Activated T-helper 1 cell treated with anti-CD3 and anti-CD28 coated beads, Interleukin-12 subunit alpha, Interleukin-12 subunit beta, Interleukin-2, Interleukin-4 antibody, amounts not matched to agents 30 ng/mL and 10 ng/mL and 1 ng/mL, durations not matched to agents 14 hours and 24 hours and 36 hours (primary cell): ENCODE measurements at regions not wholly inside any gene's neighbourhood (a gene's known extent, or its start where the extent isn't known, plus 50 kb on each side); places are given as distances from the start of the nearest gene placed in this dataset.
"Not testable (repeated sequence)": the region's sequence is repeated elsewhere in the genome, so short reads cannot be mapped to it uniquely, and the experiment has no call there.

Source experiments
- DNase-seq: peaks from one replicate; pipeline ENCODE4 v3.0.0; 2021; ENCODE audit warnings: low spot score
- H3K27ac Mint-ChIP-seq: one replicate; pipeline ENCODE4 v1.8.0; 2021; ENCODE audit warnings: mild to moderate bottlenecking, mixed read lengths
- H3K27me3 Mint-ChIP-seq: one replicate; pipeline ENCODE4 v1.8.0; 2022; ENCODE audit warnings: mild to moderate bottlenecking, moderate library complexity, mixed read lengths; ENCODE audit not compliant: insufficient read depth
- H3K36me3 Mint-ChIP-seq: one replicate; pipeline ENCODE4 v1.8.0; 2021; ENCODE audit warnings: low read depth, mixed read lengths
- H3K4me1 Mint-ChIP-seq: one replicate; pipeline ENCODE4 v1.8.0; 2021; ENCODE audit warnings: low read depth, mixed read lengths
- H3K4me3 Mint-ChIP-seq: one replicate; pipeline ENCODE4 v1.8.0; 2021; ENCODE audit warnings: mild to moderate bottlenecking, moderate library complexity, mixed read lengths
- H3K9me3 Mint-ChIP-seq: one replicate; pipeline ENCODE4 v1.8.0; 2021; ENCODE audit warnings: mixed read lengths
- intact Hi-C: fragments of 100-400 bp; cut with micrococcal nuclease; formaldehyde crosslinking; loops from one replicate; pipeline ENCODE4 v1.15.1; 2024

GRCh38 chr11:112343368-112344039, 82.8 kb upstream of the PLET1 start:
- no peak overlapping the region for H3K27ac Mint-ChIP-seq
- intact Hi-C loops: no loop called here
- H3K4me1 Mint-ChIP-seq: peaks cover 2% of the 10 kb centered on the region
- H3K9me3 Mint-ChIP-seq: no peaks in the 10 kb centered on the region
- H3K4me3 Mint-ChIP-seq: no peak overlapping the region
- H3K27me3 Mint-ChIP-seq: no peaks in the 10 kb centered on the region
- H3K36me3 Mint-ChIP-seq: no peaks in the 10 kb centered on the region
- no peak for DNase-seq

DNA sequence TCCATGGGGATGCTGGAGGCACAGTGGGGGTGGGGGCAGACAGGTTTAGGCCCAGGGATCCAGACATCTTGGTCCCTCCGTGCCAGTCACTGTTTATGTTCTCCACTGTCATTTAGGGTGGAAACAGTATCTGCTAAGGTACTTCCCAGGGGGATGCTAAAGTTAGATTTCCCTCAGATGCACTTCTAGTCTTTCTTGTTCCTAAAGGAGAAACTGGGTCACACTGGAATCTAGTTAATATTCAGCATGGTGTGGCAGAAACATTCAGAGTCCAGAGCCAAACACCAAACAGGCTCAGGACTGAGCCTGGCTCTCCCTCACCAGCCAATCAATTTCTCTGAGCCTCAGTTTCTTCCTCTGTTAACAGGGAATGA, 83.4 kb upstream of the PLET1 start:
- Mint-ChIP-seq H3K9me3 (no peaks in the 10 kb centered on the region), H3K27me3 (no peaks in the 10 kb centered on the region), H3K4me1 (peaks cover 4% of the 10 kb centered on the region), H3K4me3 (no peak overlapping the region), H3K36me3 (no peaks in the 10 kb centered on the region), H3K27ac (no peak overlapping the region)
- no peak for DNase-seq
- intact Hi-C loops: no loop called here

GRCh38 chr11:112345166-112345565, 84.5 kb upstream of the PLET1 start:
- no peak overlapping the region for H3K4me3 Mint-ChIP-seq
- no peaks in the 10 kb centered on the region for H3K36me3 Mint-ChIP-seq
- H3K4me1 Mint-ChIP-seq: peaks cover 4% of the 10 kb centered on the region
- no peak overlapping the region for H3K27ac Mint-ChIP-seq
- H3K9me3 Mint-ChIP-seq: no peaks in the 10 kb centered on the region
- H3K27me3 Mint-ChIP-seq: no peaks in the 10 kb centered on the region
- intact Hi-C loops: no loop called here
- DNase-seq: no peak

GRCh38 chr11:112345706-112346105, 85.0 kb upstream of the PLET1 start:
- Mint-ChIP-seq H3K4me1 (peaks cover 4% of the 10 kb centered on the region), H3K4me3 (no peak overlapping the region), H3K9me3 (no peaks in the 10 kb centered on the region), H3K36me3 (no peaks in the 10 kb centered on the region), H3K27me3 (no peaks in the 10 kb centered on the region), H3K27ac (no peak overlapping the region)
- DNase-seq: no peak
- intact Hi-C loops: no loop called here

GRCh38 chr11:112346586-112346985, 85.9 kb upstream of the PLET1 start:
- Mint-ChIP-seq H3K27ac (no peak overlapping the region), H3K36me3 (no peaks in the 10 kb centered on the region), H3K4me3 (no peak overlapping the region), H3K27me3 (no peaks in the 10 kb centered on the region), H3K9me3 (no peaks in the 10 kb centered on the region), H3K4me1 (peaks cover 4% of the 10 kb centered on the region)
- intact Hi-C loops: no loop called here
- DNase-seq: no peak

GRCh38 chr11:112348480-112349029, 87.9 kb upstream of the PLET1 start:
- Mint-ChIP-seq H3K36me3 (no peaks in the 10 kb centered on the region), H3K27me3 (no peaks in the 10 kb centered on the region), H3K4me3 (no peak overlapping the region), H3K9me3 (no peaks in the 10 kb centered on the region), H3K27ac (no peak overlapping the region), H3K4me1 (peaks cover 4% of the 10 kb centered on the region)
- no peak for DNase-seq
- intact Hi-C loops: no loop called here

DNA sequence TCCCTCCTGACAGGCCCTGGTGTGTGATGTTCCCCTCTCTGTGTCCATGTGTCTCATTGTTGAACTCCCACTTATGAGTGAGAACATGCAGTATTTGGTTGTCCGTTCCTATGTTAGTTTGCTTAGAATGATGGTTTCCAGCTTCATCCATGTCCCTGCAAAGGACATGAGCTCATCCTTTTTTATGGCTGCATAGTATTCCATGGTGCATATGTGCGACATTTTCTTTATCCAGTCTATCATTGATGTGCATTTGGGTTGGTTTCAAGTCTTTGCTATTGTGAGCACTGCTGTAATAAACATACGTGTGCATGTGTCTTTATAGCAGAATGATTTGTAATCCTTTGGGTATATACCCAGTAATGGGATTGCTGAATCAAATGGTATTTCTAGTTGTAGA, 90.8 kb upstream of the PLET1 start:
- DNase-seq, H3K9me3 Mint-ChIP-seq, H3K36me3 Mint-ChIP-seq, intact Hi-C loops, H3K27me3 Mint-ChIP-seq, H3K27ac Mint-ChIP-seq, H3K4me1 Mint-ChIP-seq, H3K4me3 Mint-ChIP-seq: not testable (repeated sequence)

GRCh38 chr11:112352907-112353306, 92.2 kb upstream of the PLET1 start:
- H3K9me3 Mint-ChIP-seq: no peaks in the 10 kb centered on the region
- peaks cover 4% of the 10 kb centered on the region for H3K4me1 Mint-ChIP-seq
- intact Hi-C loops: no loop called here
- no peak overlapping the region for H3K4me3 Mint-ChIP-seq
- no peaks in the 10 kb centered on the region for H3K36me3 Mint-ChIP-seq
- no peaks in the 10 kb centered on the region for H3K27me3 Mint-ChIP-seq
- H3K27ac Mint-ChIP-seq: no peak overlapping the region
- DNase-seq: no peak

- intact Hi-C loops: no loop called here
Measured at GRCh38 chr11:112354364-112354763, 93.7 kb upstream of the PLET1 start.

DNA sequence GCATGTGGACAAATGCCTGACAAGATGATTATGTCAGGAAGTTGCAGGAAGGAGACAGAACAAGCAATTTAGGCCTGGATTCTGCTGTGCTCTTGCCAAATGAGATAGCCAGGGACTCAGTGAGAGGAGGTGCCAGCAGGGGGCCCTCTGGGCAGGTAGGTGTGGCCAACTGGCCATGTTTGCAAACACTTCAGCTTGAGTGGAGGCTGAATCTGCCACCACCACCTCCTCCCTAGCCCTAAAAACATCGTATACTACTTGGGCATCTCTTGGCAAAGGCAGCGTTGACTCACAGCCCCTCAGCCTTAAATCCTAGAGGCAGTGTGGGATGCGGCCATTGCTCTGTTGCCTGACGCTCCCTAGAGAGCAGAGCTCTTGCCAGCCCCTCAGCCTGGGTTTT, 95.1 kb upstream of the PLET1 start:
- Mint-ChIP-seq H3K27me3 (no peaks in the 10 kb centered on the region), H3K27ac (no peak overlapping the region), H3K9me3 (no peaks in the 10 kb centered on the region), H3K4me3 (no peak overlapping the region), H3K4me1 (no peaks in the 10 kb centered on the region), H3K36me3 (no peaks in the 10 kb centered on the region)
- intact Hi-C loops: no loop called here
- DNase-seq: no peak

More at GRCh38 chr11:112354364-112354763, 93.7 kb upstream of the PLET1 start:
- H3K4me3 Mint-ChIP-seq: no peak overlapping the region
- H3K9me3 Mint-ChIP-seq: no peaks in the 10 kb centered on the region
- DNase-seq: no peak
- H3K27me3 Mint-ChIP-seq: no peaks in the 10 kb centered on the region
- no peak overlapping the region for H3K27ac Mint-ChIP-seq
- H3K4me1 Mint-ChIP-seq: no peaks in the 10 kb centered on the region
- H3K36me3 Mint-ChIP-seq: no peaks in the 10 kb centered on the region

DNA sequence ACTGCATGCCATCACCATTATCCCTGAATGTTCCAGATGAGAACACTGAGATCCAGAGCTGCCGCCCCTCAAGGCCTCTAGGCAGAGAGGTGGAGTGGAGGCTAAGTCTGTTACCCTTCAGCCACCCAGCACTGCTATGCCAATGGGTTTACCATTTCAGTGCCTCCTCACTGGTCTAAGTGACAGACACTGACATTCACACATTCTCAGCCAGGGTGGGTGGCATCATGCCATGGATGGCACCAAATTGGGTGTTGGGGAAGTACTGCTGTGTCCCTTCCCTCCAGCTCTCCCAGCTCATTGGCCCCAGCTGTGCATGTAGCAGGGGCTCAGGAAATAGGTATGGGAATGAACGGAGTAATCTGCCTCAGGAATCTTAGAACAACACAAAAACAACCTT, 96.8 kb upstream of the PLET1 start:
- Mint-ChIP-seq H3K4me3 (no peak overlapping the region), H3K27me3 (peaks cover 3% of the 10 kb centered on the region), H3K36me3 (no peaks in the 10 kb centered on the region), H3K4me1 (no peaks in the 10 kb centered on the region), H3K27ac (no peak overlapping the region), H3K9me3 (no peaks in the 10 kb centered on the region)
- intact Hi-C loops: no loop called here
- DNase-seq: no peak

GRCh38 chr11:112361396-112361795, 100.7 kb upstream of the PLET1 start:
- intact Hi-C loops: no loop called here
- Mint-ChIP-seq H3K27ac (no peak overlapping the region), H3K27me3 (peaks cover 3% of the 10 kb centered on the region), H3K9me3 (no peaks in the 10 kb centered on the region), H3K36me3 (no peaks in the 10 kb centered on the region), H3K4me1 (no peaks in the 10 kb centered on the region), H3K4me3 (no peak overlapping the region)
- DNase-seq: no peak

DNA sequence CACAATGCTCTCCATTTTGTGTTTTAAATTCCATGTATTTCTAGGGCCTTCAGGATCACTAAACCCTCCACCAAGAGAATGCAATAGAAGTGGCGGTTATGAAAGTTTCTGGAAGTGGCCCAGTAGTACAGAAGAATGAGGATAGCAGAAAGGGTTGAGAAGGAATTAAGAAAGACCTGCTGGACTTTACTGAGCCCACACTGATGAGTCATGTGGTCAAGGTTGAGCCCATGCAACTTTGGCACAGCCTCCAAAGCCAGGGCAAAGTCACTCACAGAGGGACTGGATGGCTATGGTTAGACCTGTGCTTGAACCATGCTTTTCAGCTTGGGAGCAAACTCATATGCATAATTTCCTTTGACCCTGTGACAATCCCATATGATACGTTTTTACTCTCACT, 102.9 kb upstream of the PLET1 start:
- DNase-seq: no peak
- Mint-ChIP-seq H3K27ac (no peak overlapping the region), H3K36me3 (no peaks in the 10 kb centered on the region), H3K4me3 (no peak overlapping the region), H3K27me3 (peaks cover 3% of the 10 kb centered on the region), H3K4me1 (no peaks in the 10 kb centered on the region), H3K9me3 (no peaks in the 10 kb centered on the region)
- intact Hi-C loops: no loop called here

DNA sequence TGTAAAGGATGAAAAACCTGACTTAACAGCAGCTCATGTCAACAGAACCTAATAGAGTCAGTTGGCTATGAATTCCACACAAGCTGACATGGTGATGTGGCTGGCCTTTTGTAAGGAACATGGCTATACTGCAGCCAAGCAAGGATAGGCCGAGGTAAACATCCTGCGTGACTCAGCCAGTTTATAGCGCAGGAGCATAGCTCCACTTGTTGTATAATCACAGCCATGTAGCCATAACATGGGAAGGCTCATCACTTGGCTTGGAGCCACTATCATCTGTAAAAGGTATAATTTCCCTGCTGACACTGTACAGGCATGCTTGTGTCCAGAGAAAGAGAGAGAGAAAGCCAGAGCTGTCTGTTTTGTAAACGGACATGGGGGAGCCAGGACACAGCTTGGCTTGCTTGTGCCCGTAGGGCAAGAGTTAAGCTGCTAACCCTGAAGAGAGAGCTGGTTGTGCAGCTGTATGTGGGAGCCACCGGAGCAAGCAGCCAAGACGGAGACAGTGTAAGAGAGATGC, 104.4 kb upstream of the PLET1 start:
- Mint-ChIP-seq H3K36me3 (no peaks in the 10 kb centered on the region), H3K4me3 (no peak overlapping the region), H3K4me1 (no peaks in the 10 kb centered on the region), H3K27me3 (peaks cover 3% of the 10 kb centered on the region), H3K9me3 (no peaks in the 10 kb centered on the region), H3K27ac (no peak overlapping the region)
- intact Hi-C loops: no loop called here
- no peak for DNase-seq
